Caco-2 (cell line): ENCODE measurements at regions not wholly inside any gene's neighbourhood (a gene's known extent, or its start where the extent isn't known, plus 50 kb on each side); places are given as distances from the start of the nearest gene placed in this dataset.

Experiments
- BruUV-seq: library from RNA; stranded (reverse); fragments of 400-500 nt; replicated peaks from 2 replicates; lab custom pipeline; 2021; lab: Mats Ljungman, UMichigan
- CTCF ChIA-PET: fragments of 300-600 bp; sonication (Branson Sonifier 250); formaldehyde crosslinking; loops from one replicate; lab custom pipeline; 2022; ENCODE audit warnings: antibody characterized with exemption; lab: Charles Lee
- POLR2A ChIA-PET: fragments of 300-600 bp; sonication (Branson Sonifier 250); formaldehyde crosslinking; loops from one replicate; lab custom pipeline; 2022; ENCODE audit warnings: antibody characterized with exemption; lab: Charles Lee
- DNase-seq, 2 experiments: peaks; one replicate each; pipeline versions ENCODE4 v3.0.0 to v3.0.0-alpha.2; 2020 to 2022
- H3K27me3 ChIP-seq: replicated peaks from 2 replicates; pipeline ENCODE4 v1.6.0; 2011; ENCODE audit warnings: low read length; ENCODE audit not compliant: control insufficient read depth, insufficient read depth
- H3K36me3 ChIP-seq: 2 replicates; pipeline ENCODE4 v1.5.1; 2011; ENCODE audit warnings: low read length; ENCODE audit not compliant: control insufficient read depth, insufficient read depth
- H3K4me1 ChIP-seq: fragments of 250-450 bp; sonication (Bioruptor Pico); 2 replicates; pipeline ENCODE4 v1.5.1; 2020; ENCODE audit warnings: mild to moderate bottlenecking
- H3K4me3 ChIP-seq: 2 replicates; pipeline ENCODE4 v1.5.1; 2011; ENCODE audit warnings: low read depth, mild to moderate bottlenecking, control low read depth, low read length
- H3K9me3 ChIP-seq: fragments of 250-450 bp; sonication (Bioruptor Pico); 2 replicates; pipeline ENCODE4 v1.5.1; 2020; ENCODE audit warnings: mild to moderate bottlenecking, moderate library complexity
- H3K27ac Mint-ChIP-seq: one replicate; pipeline ENCODE4 v1.8.0; 2022; ENCODE audit warnings: mixed read lengths; ENCODE audit not compliant: unreplicated experiment
- H3K27me3 Mint-ChIP-seq: one replicate; pipeline ENCODE4 v1.8.0; 2022; ENCODE audit warnings: mixed read lengths; ENCODE audit not compliant: insufficient read depth, unreplicated experiment
- H3K36me3 Mint-ChIP-seq: one replicate; pipeline ENCODE4 v1.8.0; 2022; ENCODE audit warnings: mild to moderate bottlenecking, mixed read lengths; ENCODE audit not compliant: insufficient read depth, unreplicated experiment
- H3K4me1 Mint-ChIP-seq: one replicate; pipeline ENCODE4 v1.8.0; 2022; ENCODE audit warnings: low read depth, mixed read lengths; ENCODE audit not compliant: unreplicated experiment
- H3K4me3 Mint-ChIP-seq: one replicate; pipeline ENCODE4 v1.8.0; 2022; ENCODE audit warnings: mild to moderate bottlenecking, moderate library complexity, mixed read lengths; ENCODE audit not compliant: unreplicated experiment
- H3K9me3 Mint-ChIP-seq: one replicate; pipeline ENCODE4 v1.8.0; 2022; ENCODE audit warnings: mixed read lengths; ENCODE audit not compliant: unreplicated experiment
- intact Hi-C: fragments of 100-400 bp; cut with micrococcal nuclease; formaldehyde crosslinking; loops from one replicate; pipeline ENCODE4 v1.10.0; 2022; ENCODE audit not compliant: unreplicated experiment
- TF ChIP-seq, protein P1 (sequence below), 2 experiments: fragments of 200-600 bp in 1 of 2; IDR thresholded peaks; 1 replicate in 1 of 2; 2 replicates in 1 of 2; pipeline versions ENCODE4 v1.5.1 to v1.8.0; 2011 to 2022; ENCODE audit warnings: antibody characterized with exemption in 1 of 2, control low read depth in 1 of 2, inconsistent platforms in 1 of 2, low read depth in 1 of 2, low read length in 1 of 2, mild to moderate bottlenecking in 1 of 2, moderate library complexity in 1 of 2; ENCODE audit not compliant: insufficient read depth in 1 of 2, severe bottlenecking in 1 of 2, unreplicated experiment in 1 of 2

DNA sequence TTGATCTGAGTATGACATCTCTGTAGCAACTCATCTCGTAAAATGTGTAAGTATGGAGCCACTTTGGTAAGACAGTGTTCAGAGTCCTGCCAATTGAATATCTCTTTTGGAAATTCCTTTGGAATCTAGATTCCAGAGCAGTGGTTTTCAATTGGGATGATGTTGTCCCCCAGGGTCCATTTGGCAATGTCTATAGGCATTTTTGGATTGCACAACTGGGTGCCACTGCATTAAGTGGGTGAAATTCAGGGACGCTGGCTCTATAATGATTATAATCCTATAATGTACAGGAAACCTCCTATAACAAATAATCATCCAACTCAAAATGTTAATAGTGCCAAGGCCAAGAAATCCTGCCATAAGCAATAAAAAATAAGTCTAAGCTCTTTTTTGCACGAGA is 404.8 kb upstream of the RAG2 start:
- Histone ChIP-seq H3K4me1 (no peaks in the 10 kb centered on the region), H3K9me3 (no peaks in the 10 kb centered on the region), H3K36me3 (no peaks in the 10 kb centered on the region), H3K27me3 (no peaks in the 10 kb centered on the region), H3K4me3 (no peak overlapping the region)
- ChIA-PET POLR2A (no interaction called here), CTCF (no interaction called here)
- Mint-ChIP-seq H3K4me1 (no peaks in the 10 kb centered on the region), H3K27ac (no peak overlapping the region), H3K9me3 (no peaks in the 10 kb centered on the region), H3K4me3 (no peak overlapping the region), H3K36me3 (no peaks in the 10 kb centered on the region), H3K27me3 (no peaks in the 10 kb centered on the region)
- intact Hi-C loops = loop anchor here (2.0 kb wide), 1 partner anchor 1788 kb away; no protein-coding TSS in a partner anchor
- TF ChIP-seq, protein P1, sequence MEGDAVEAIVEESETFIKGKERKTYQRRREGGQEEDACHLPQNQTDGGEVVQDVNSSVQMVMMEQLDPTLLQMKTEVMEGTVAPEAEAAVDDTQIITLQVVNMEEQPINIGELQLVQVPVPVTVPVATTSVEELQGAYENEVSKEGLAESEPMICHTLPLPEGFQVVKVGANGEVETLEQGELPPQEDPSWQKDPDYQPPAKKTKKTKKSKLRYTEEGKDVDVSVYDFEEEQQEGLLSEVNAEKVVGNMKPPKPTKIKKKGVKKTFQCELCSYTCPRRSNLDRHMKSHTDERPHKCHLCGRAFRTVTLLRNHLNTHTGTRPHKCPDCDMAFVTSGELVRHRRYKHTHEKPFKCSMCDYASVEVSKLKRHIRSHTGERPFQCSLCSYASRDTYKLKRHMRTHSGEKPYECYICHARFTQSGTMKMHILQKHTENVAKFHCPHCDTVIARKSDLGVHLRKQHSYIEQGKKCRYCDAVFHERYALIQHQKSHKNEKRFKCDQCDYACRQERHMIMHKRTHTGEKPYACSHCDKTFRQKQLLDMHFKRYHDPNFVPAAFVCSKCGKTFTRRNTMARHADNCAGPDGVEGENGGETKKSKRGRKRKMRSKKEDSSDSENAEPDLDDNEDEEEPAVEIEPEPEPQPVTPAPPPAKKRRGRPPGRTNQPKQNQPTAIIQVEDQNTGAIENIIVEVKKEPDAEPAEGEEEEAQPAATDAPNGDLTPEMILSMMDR (IDR thresholded peaks at IDR 0.05; ENCODE audit: insufficient read depth in 1 of 2, low read depth in 1 of 2, low read length in 1 of 2, severe bottlenecking in 1 of 2, unreplicated experiment in 1 of 2) = no peak
- no TSS peak for BruUV-seq
- DNase-seq = no peak

DNA sequence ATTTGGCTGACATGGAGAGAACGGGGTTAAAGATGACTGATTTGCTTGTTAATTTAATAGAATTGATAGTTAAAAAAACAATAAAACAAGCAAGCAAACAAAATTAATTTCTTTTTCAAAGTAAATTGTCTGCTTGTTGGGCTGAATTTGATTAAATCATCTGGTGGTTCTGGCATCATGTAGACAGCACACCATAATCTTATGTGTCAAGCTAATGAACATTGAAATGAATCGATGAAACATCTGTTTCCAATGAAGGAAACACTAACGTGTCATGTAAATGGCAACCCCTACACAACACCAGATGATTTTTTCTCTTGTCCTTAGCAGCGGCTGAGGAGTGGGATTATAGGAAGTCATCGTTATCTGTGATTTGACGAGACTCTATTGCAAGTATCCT is 399.6 kb upstream of the RAG2 start:
- Mint-ChIP-seq H3K27ac (no peak overlapping the region), H3K4me1 (no peaks in the 10 kb centered on the region), H3K27me3 (peaks cover 3% of the 10 kb centered on the region), H3K36me3 (no peaks in the 10 kb centered on the region), H3K4me3 (no peak overlapping the region), H3K9me3 (no peaks in the 10 kb centered on the region)
- intact Hi-C loops = no loop called here
- TF ChIP-seq, protein P1 (IDR thresholded peaks at IDR 0.05; ENCODE audit: insufficient read depth in 1 of 2, low read depth in 1 of 2, low read length in 1 of 2, severe bottlenecking in 1 of 2, unreplicated experiment in 1 of 2) = no peak
- H3K27me3 ChIP-seq = no peaks in the 10 kb centered on the region
- H3K4me1 ChIP-seq = no peaks in the 10 kb centered on the region
- CTCF ChIA-PET = no interaction called here
- no peak for DNase-seq
- no peaks in the 10 kb centered on the region for H3K36me3 ChIP-seq
- BruUV-seq = no TSS peak
- no peaks in the 10 kb centered on the region for H3K9me3 ChIP-seq
- H3K4me3 ChIP-seq = no peak overlapping the region
- POLR2A ChIA-PET = no interaction called here

DNA sequence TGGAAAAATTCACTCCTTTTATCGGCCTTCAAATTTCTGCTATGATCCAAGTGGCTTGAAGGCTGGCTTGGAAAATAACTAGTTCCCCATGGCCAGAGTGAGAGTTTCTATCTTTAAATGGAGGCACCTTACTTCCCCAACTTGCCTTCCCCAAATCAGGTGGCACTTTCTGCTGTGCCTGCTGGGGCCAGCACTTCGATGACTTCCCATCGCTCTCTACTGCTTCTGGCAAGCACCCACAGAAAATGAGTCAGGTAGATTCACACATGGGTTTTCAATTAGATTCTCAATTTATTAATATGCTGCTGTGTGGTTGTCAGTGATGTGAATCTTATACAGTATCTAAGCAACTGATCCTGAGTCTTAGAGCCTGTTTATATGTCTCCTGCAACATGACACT is 398.8 kb upstream of the RAG2 start:
- Mint-ChIP-seq H3K4me3 (no peak overlapping the region), H3K4me1 (no peaks in the 10 kb centered on the region), H3K36me3 (no peaks in the 10 kb centered on the region), H3K27ac (no peak overlapping the region), H3K9me3 (no peaks in the 10 kb centered on the region), H3K27me3 (peaks cover 3% of the 10 kb centered on the region)
- TF ChIP-seq, protein P1 (IDR thresholded peaks at IDR 0.05; ENCODE audit: insufficient read depth in 1 of 2, low read depth in 1 of 2, low read length in 1 of 2, severe bottlenecking in 1 of 2, unreplicated experiment in 1 of 2) = no peak
- Histone ChIP-seq H3K36me3 (no peaks in the 10 kb centered on the region), H3K27me3 (no peaks in the 10 kb centered on the region), H3K4me1 (no peaks in the 10 kb centered on the region), H3K4me3 (no peak overlapping the region), H3K9me3 (no peaks in the 10 kb centered on the region)
- no TSS peak for BruUV-seq
- POLR2A ChIA-PET = no interaction called here
- no peak for DNase-seq
- CTCF ChIA-PET = no interaction called here
- intact Hi-C loops = no loop called here
